IMR-90 (cell line): ENCODE measurements at regions not wholly inside any gene's neighbourhood (a gene's known extent, or its start where the extent isn't known, plus 50 kb on each side); places are given as distances from the start of the nearest gene placed in this dataset.

Source experiments
- ATAC-seq: fragments of 200-7000 bp; cut with Tn5 transposase; 2 replicates; pipeline ENCODE4 v1.9.1; 2020; ENCODE audit warnings: low read depth, mild to moderate bottlenecking, moderate library complexity
- BruUV-seq: library from RNA; stranded (reverse); fragments of 400-500 nt; replicated peaks from 2 replicates; lab custom pipeline; 2021; lab: Mats Ljungman, UMichigan
- CTCF ChIA-PET: fragments of 300-600 bp; formaldehyde crosslinking; extraction: SDS; loops from one replicate; lab custom pipeline; 2021; ENCODE audit warnings: antibody characterized with exemption; lab: Yijun Ruan, JAX
- POLR2A ChIA-PET: fragments of 300-600 bp; sonication (Branson Sonifier 250); formaldehyde crosslinking; loops from one replicate; lab custom pipeline; 2022; ENCODE audit warnings: antibody characterized with exemption; ENCODE audit not compliant: unreplicated experiment; lab: Charles Lee
- DNase-seq: peaks from one replicate; pipeline ENCODE4 v3.0.0; 2013
- H2AFZ ChIP-seq: replicated peaks from 2 replicates; pipeline ENCODE3; 2013; ENCODE audit warnings: low read length, mild to moderate bottlenecking; ENCODE audit not compliant: poor library complexity
- H2AK5ac ChIP-seq: 2 replicates; pipeline ENCODE4 v1.6.1; 2013; ENCODE audit warnings: low read depth, low read length, inconsistent platforms
- H2AK9ac ChIP-seq: replicated peaks from 2 replicates; pipeline ENCODE3; 2013; ENCODE audit warnings: mild to moderate bottlenecking, low read depth, low read length, moderate library complexity; ENCODE audit not compliant: poor library complexity
- H2BK120ac ChIP-seq: 2 replicates; pipeline ENCODE4 v1.6.1; 2013; ENCODE audit warnings: low read depth, low read length, inconsistent platforms
- H2BK15ac ChIP-seq: 3 replicates; pipeline ENCODE4 v1.6.1; 2013; ENCODE audit warnings: low read depth, low read length, inconsistent platforms
- H2BK20ac ChIP-seq: 2 replicates; pipeline ENCODE4 v1.6.1; 2013; ENCODE audit warnings: low read depth, mild to moderate bottlenecking, inconsistent platforms, low read length, moderate library complexity
- H2BK5ac ChIP-seq: 2 replicates; pipeline ENCODE4 v1.6.1; 2013; ENCODE audit warnings: mild to moderate bottlenecking, low read depth, low read length, inconsistent platforms; ENCODE audit not compliant: poor library complexity, severe bottlenecking
- H3K14ac ChIP-seq: replicated peaks from 2 replicates; pipeline ENCODE4 v1.6.1; 2013; ENCODE audit warnings: low read depth, low read length, inconsistent platforms
- H3K18ac ChIP-seq: 2 replicates; pipeline ENCODE4 v1.6.1; 2013; ENCODE audit warnings: low read depth, low read length, control low read depth
- H3K23ac ChIP-seq: 2 replicates; pipeline ENCODE4 v1.6.1; 2013; ENCODE audit warnings: low read depth, low read length, inconsistent platforms
- H3K27ac ChIP-seq: 2 replicates; pipeline ENCODE4 v1.5.1; 2013; ENCODE audit warnings: mild to moderate bottlenecking, control low read depth, low read length; ENCODE audit not compliant: insufficient read depth
- H3K27me3 ChIP-seq: 2 replicates; pipeline ENCODE4 v1.6.1; 2013; ENCODE audit warnings: low read length; ENCODE audit not compliant: control insufficient read depth, insufficient read depth
- H3K36me3 ChIP-seq: 2 replicates; pipeline ENCODE4 v1.6.1; 2013; ENCODE audit warnings: low read length, mixed read lengths; ENCODE audit not compliant: control insufficient read depth, insufficient read depth
- H3K4ac ChIP-seq: 2 replicates; pipeline ENCODE4 v1.6.1; 2013; ENCODE audit warnings: low read depth, low read length, inconsistent platforms
- H3K4me1 ChIP-seq: 2 replicates; pipeline ENCODE4 v1.6.1; 2013; ENCODE audit warnings: low read length, mixed read lengths; ENCODE audit not compliant: control insufficient read depth, insufficient read depth
- H3K4me2 ChIP-seq: 2 replicates; pipeline ENCODE4 v1.6.1; 2013; ENCODE audit warnings: low read depth, mild to moderate bottlenecking, control low read depth, low read length, moderate library complexity
- H3K4me3 ChIP-seq: 2 replicates; pipeline ENCODE4 v1.5.1; 2013; ENCODE audit warnings: low read depth, mild to moderate bottlenecking, control low read depth, low read length, moderate library complexity; ENCODE audit not compliant: insufficient read depth
- H3K56ac ChIP-seq: 2 replicates; pipeline ENCODE4 v1.6.1; 2013; ENCODE audit warnings: low read length, inconsistent platforms; ENCODE audit not compliant: insufficient read depth; ENCODE audit errors: extremely low read depth
- H3K79me1 ChIP-seq, 2 experiments: 2 replicates each; pipeline ENCODE4 v1.6.1; 2013; ENCODE audit warnings: low read length in 2 of 2, inconsistent platforms in 1 of 2, low read depth in 1 of 2
- H3K9ac ChIP-seq: 2 replicates; pipeline ENCODE4 v1.6.1; 2013; ENCODE audit warnings: low read depth, low read length, control low read depth
- H3K9me1 ChIP-seq: 2 replicates; pipeline ENCODE4 v1.6.1; 2013; ENCODE audit warnings: low read length, inconsistent platforms; ENCODE audit not compliant: insufficient read depth
- H3K9me3 ChIP-seq: 2 replicates; pipeline ENCODE4 v1.6.1; 2013; ENCODE audit warnings: low read length; ENCODE audit not compliant: control insufficient read depth, insufficient read depth
- H4K20me1 ChIP-seq: 2 replicates; pipeline ENCODE4 v1.6.1; 2013; ENCODE audit warnings: low read length, inconsistent platforms; ENCODE audit not compliant: insufficient read depth
- H4K5ac ChIP-seq: 2 replicates; pipeline ENCODE4 v1.6.1; 2013; ENCODE audit warnings: mild to moderate bottlenecking, low read depth, low read length, control low read depth
- H4K8ac ChIP-seq, 2 experiments: 2 replicates each; pipeline ENCODE4 v1.6.1; 2013; ENCODE audit warnings: low read depth in 2 of 2, low read length in 2 of 2, control low read depth in 1 of 2, inconsistent platforms in 1 of 2
- H4K91ac ChIP-seq: 2 replicates; pipeline ENCODE4 v1.6.1; 2013; ENCODE audit warnings: low read depth, low read length, inconsistent platforms; ENCODE audit not compliant: insufficient read depth
- BHLHE40 ChIP-seq: fragments of 150-350 bp; IDR thresholded peaks from 2 replicates; pipeline ENCODE4 v1.6.1; 2016; ENCODE audit warnings: mild to moderate bottlenecking, low read depth, low read length
- CEBPB ChIP-seq: IDR thresholded peaks from 2 replicates; pipeline ENCODE4 v1.6.1; 2012; ENCODE audit warnings: low read depth, low read length, improper control_type of control experiment
- CHD1 ChIP-seq: IDR thresholded peaks from 2 replicates; pipeline ENCODE4 v1.6.1; 2012; ENCODE audit warnings: low read depth, low read length, improper control_type of control experiment
- FOS ChIP-seq: fragments of 150-350 bp; IDR thresholded peaks from 2 replicates; pipeline ENCODE4 v1.6.1; 2016; ENCODE audit warnings: low read depth, low read length
- MAFK ChIP-seq: IDR thresholded peaks from 2 replicates; pipeline ENCODE4 v1.6.1; 2012; ENCODE audit warnings: low read depth, low read length, improper control_type of control experiment
- MAZ ChIP-seq: IDR thresholded peaks from 2 replicates; pipeline ENCODE4 v1.6.1; 2012; ENCODE audit warnings: low read depth, mild to moderate bottlenecking, low read length, improper control_type of control experiment, moderate library complexity, borderline replicate concordance
- NFE2L2 ChIP-seq: fragments of 150-350 bp; IDR thresholded peaks from 2 replicates; pipeline ENCODE4 v1.6.1; 2016; ENCODE audit warnings: low read depth, mild to moderate bottlenecking, low read length
- POLR2A ChIP-seq: IDR thresholded peaks from 2 replicates; pipeline ENCODE4 v1.6.1; 2012; ENCODE audit warnings: mild to moderate bottlenecking, low read depth, low read length
- SMC3 ChIP-seq: fragments of 150-350 bp; IDR thresholded peaks from 2 replicates; pipeline ENCODE4 v1.6.1; 2016; ENCODE audit warnings: low read depth, mild to moderate bottlenecking, antibody characterized with exemption, low read length, moderate library complexity
- WGBS, 2 experiments: methylation state at CpG; one replicate each; pipeline versions ENCODE4 v1.1.5 to v1.1.7; 2013; ENCODE audit warnings: missing lambda C conversion rate in 2 of 2; ENCODE audit not compliant: insufficient read length in 1 of 2; ENCODE audit errors: extremely low coverage in 2 of 2; 5-methylcytosine and 5-hydroxymethylcytosine counted together
- dilution Hi-C: fragments of 300-500 bp; cut with HindIII; formaldehyde crosslinking; loops from one replicate; pipeline ENCODE4 v1.14.3; 2018; ENCODE audit warnings: low sequenced_read_pairs; ENCODE audit not compliant: unreplicated experiment
- in situ Hi-C: fragments of 300-500 bp; cut with MboI; formaldehyde crosslinking; loops from 3 replicates; pipeline ENCODE4 v1.14.3; 2019; ENCODE audit warnings: low sequenced_read_pairs, inconsistent platforms, mixed read lengths
- intact Hi-C: fragments of 100-400 bp; cut with micrococcal nuclease; formaldehyde crosslinking; loops from 2 replicates; pipeline ENCODE4 v1.10.0; 2022
- TF ChIP-seq, protein P1 (sequence below): conservative IDR thresholded peaks from 2 replicates; pipeline ENCODE4 v1.5.1; 2012; ENCODE audit warnings: mild to moderate bottlenecking, low read depth, low read length, improper control_type of control experiment
- TF ChIP-seq, protein P2 (sequence below): fragments of 150-350 bp; IDR thresholded peaks from 2 replicates; pipeline ENCODE4 v1.6.1; 2017; ENCODE audit warnings: mild to moderate bottlenecking, antibody characterized with exemption, low read length, low read depth

DNA sequence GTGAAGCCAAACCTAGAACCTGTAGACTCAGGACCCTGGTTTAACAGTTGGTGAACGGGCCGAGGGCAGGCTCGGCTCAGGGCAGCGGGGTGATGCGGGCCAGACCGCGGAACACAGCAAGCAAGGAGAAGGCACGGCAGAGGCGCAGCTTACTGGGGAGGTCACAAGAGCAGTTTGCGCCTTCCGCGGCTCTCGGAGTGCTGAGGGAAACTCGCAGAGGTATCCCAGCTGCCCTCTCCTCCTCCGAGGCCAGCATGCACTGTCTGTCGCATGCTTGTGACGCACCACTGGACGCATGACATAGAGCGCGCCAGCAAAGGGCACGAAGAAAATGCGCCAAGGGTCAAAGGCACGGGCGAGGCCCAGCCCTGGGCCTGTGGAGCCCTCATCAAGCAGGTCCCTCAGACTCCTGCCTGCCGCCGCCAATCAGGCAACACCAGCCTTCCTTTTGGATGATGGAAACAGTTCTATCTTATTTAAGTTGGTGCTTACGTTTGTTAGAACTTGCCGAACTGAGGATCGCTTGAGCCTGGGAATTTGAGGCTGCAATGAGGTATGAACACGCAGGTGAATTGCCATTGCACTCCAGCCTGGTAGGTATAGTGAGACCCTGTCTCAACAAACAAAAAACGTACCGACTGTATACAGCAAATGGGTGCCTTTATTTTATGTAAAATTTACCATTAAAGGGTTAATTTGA lies 574.3 kb upstream of the GHITM start:
- no TSS peak for BruUV-seq
- no peaks in the 10 kb centered on the region for H4K20me1 ChIP-seq
- no peak overlapping the region for H3K4ac ChIP-seq
- H3K4me1 ChIP-seq, result no peaks in the 10 kb centered on the region
- no peak overlapping the region for H2BK15ac ChIP-seq
- H3K27ac ChIP-seq, result no peak overlapping the region
- no peak overlapping the region for H2AK9ac ChIP-seq
- in situ Hi-C loops (no loop called here), dilution Hi-C loops (no loop called here), intact Hi-C loops (no loop called here)
- H3K79me1 ChIP-seq, result no peaks in the 10 kb centered on the region
- H4K8ac ChIP-seq, result no peak overlapping the region
- no peaks in the 10 kb centered on the region for H3K36me3 ChIP-seq
- no peak overlapping the region for H4K5ac ChIP-seq
- CTCF ChIA-PET, result no interaction called here
- H2AFZ ChIP-seq, result no peak overlapping the region
- H3K9me3 ChIP-seq, result peaks cover 20% of the 10 kb centered on the region
- no peaks in the 10 kb centered on the region for H3K9me1 ChIP-seq
- 91% methylated on average over 13 of the region's 32 CpGs; no CpG with 5 or more reads in 1 of the 2 experiments for WGBS, 2 experiments
- H3K23ac ChIP-seq, result no peak overlapping the region
- H3K4me3 ChIP-seq, result no peak overlapping the region
- no peak overlapping the region for H3K18ac ChIP-seq
- no peak overlapping the region for H3K56ac ChIP-seq
- no peak overlapping the region for H3K14ac ChIP-seq
- no peak overlapping the region for H2BK20ac ChIP-seq
- H2AK5ac ChIP-seq, result no peak overlapping the region
- TF ChIP-seq POLR2A (no peak), SMC3 (no peak), MAZ (no peak), CHD1 (no peak), NFE2L2 (no peak), MAFK (no peak), FOS (no peak), CEBPB (no peak), BHLHE40 (no peak)
- TF ChIP-seq, protein P1, sequence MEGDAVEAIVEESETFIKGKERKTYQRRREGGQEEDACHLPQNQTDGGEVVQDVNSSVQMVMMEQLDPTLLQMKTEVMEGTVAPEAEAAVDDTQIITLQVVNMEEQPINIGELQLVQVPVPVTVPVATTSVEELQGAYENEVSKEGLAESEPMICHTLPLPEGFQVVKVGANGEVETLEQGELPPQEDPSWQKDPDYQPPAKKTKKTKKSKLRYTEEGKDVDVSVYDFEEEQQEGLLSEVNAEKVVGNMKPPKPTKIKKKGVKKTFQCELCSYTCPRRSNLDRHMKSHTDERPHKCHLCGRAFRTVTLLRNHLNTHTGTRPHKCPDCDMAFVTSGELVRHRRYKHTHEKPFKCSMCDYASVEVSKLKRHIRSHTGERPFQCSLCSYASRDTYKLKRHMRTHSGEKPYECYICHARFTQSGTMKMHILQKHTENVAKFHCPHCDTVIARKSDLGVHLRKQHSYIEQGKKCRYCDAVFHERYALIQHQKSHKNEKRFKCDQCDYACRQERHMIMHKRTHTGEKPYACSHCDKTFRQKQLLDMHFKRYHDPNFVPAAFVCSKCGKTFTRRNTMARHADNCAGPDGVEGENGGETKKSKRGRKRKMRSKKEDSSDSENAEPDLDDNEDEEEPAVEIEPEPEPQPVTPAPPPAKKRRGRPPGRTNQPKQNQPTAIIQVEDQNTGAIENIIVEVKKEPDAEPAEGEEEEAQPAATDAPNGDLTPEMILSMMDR, result no peak
- TF ChIP-seq, protein P2, sequence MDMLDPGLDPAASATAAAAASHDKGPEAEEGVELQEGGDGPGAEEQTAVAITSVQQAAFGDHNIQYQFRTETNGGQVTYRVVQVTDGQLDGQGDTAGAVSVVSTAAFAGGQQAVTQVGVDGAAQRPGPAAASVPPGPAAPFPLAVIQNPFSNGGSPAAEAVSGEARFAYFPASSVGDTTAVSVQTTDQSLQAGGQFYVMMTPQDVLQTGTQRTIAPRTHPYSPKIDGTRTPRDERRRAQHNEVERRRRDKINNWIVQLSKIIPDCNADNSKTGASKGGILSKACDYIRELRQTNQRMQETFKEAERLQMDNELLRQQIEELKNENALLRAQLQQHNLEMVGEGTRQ, result no peak
- no peak for ATAC-seq
- no peak overlapping the region for H2BK120ac ChIP-seq
- no peak for DNase-seq
- H3K9ac ChIP-seq, result no peak overlapping the region
- no peak overlapping the region for H2BK5ac ChIP-seq
- POLR2A ChIA-PET, result no interaction called here
- no peaks in the 10 kb centered on the region for H3K27me3 ChIP-seq
- H3K4me2 ChIP-seq, result no peak overlapping the region
- no peak overlapping the region for H4K91ac ChIP-seq
